IMR-90 (cell line): ENCODE measurements at regions not wholly inside any gene's neighbourhood (a gene's known extent, or its start where the extent isn't known, plus 50 kb on each side); places are given as distances from the start of the nearest gene placed in this dataset.

Experiments used
- ATAC-seq: fragments of 200-7000 bp; cut with Tn5 transposase; 2 replicates; pipeline ENCODE4 v1.9.1; 2020; ENCODE audit warnings: low read depth, mild to moderate bottlenecking, moderate library complexity
- BruUV-seq: library from RNA; stranded (reverse); fragments of 400-500 nt; replicated peaks from 2 replicates; lab custom pipeline; 2021; lab: Mats Ljungman, UMichigan
- CTCF ChIA-PET: fragments of 300-600 bp; formaldehyde crosslinking; extraction: SDS; loops from one replicate; lab custom pipeline; 2021; ENCODE audit warnings: antibody characterized with exemption; lab: Yijun Ruan, JAX
- POLR2A ChIA-PET: fragments of 300-600 bp; sonication (Branson Sonifier 250); formaldehyde crosslinking; loops from one replicate; lab custom pipeline; 2022; ENCODE audit warnings: antibody characterized with exemption; ENCODE audit not compliant: unreplicated experiment; lab: Charles Lee
- DNase-seq: peaks from one replicate; pipeline ENCODE4 v3.0.0; 2013
- H2AFZ ChIP-seq: replicated peaks from 2 replicates; pipeline ENCODE3; 2013; ENCODE audit warnings: low read length, mild to moderate bottlenecking; ENCODE audit not compliant: poor library complexity
- H2AK5ac ChIP-seq: 2 replicates; pipeline ENCODE4 v1.6.1; 2013; ENCODE audit warnings: low read depth, low read length, inconsistent platforms
- H2AK9ac ChIP-seq: replicated peaks from 2 replicates; pipeline ENCODE3; 2013; ENCODE audit warnings: mild to moderate bottlenecking, low read depth, low read length, moderate library complexity; ENCODE audit not compliant: poor library complexity
- H2BK120ac ChIP-seq: 2 replicates; pipeline ENCODE4 v1.6.1; 2013; ENCODE audit warnings: low read depth, low read length, inconsistent platforms
- H2BK15ac ChIP-seq: 3 replicates; pipeline ENCODE4 v1.6.1; 2013; ENCODE audit warnings: low read depth, low read length, inconsistent platforms
- H2BK20ac ChIP-seq: 2 replicates; pipeline ENCODE4 v1.6.1; 2013; ENCODE audit warnings: low read depth, mild to moderate bottlenecking, inconsistent platforms, low read length, moderate library complexity
- H2BK5ac ChIP-seq: 2 replicates; pipeline ENCODE4 v1.6.1; 2013; ENCODE audit warnings: mild to moderate bottlenecking, low read depth, low read length, inconsistent platforms; ENCODE audit not compliant: poor library complexity, severe bottlenecking
- H3K14ac ChIP-seq: replicated peaks from 2 replicates; pipeline ENCODE4 v1.6.1; 2013; ENCODE audit warnings: low read depth, low read length, inconsistent platforms
- H3K18ac ChIP-seq: 2 replicates; pipeline ENCODE4 v1.6.1; 2013; ENCODE audit warnings: low read depth, low read length, control low read depth
- H3K23ac ChIP-seq: 2 replicates; pipeline ENCODE4 v1.6.1; 2013; ENCODE audit warnings: low read depth, low read length, inconsistent platforms
- H3K27ac ChIP-seq: 2 replicates; pipeline ENCODE4 v1.5.1; 2013; ENCODE audit warnings: mild to moderate bottlenecking, control low read depth, low read length; ENCODE audit not compliant: insufficient read depth
- H3K27me3 ChIP-seq: 2 replicates; pipeline ENCODE4 v1.6.1; 2013; ENCODE audit warnings: low read length; ENCODE audit not compliant: control insufficient read depth, insufficient read depth
- H3K36me3 ChIP-seq: 2 replicates; pipeline ENCODE4 v1.6.1; 2013; ENCODE audit warnings: low read length, mixed read lengths; ENCODE audit not compliant: control insufficient read depth, insufficient read depth
- H3K4ac ChIP-seq: 2 replicates; pipeline ENCODE4 v1.6.1; 2013; ENCODE audit warnings: low read depth, low read length, inconsistent platforms
- H3K4me1 ChIP-seq: 2 replicates; pipeline ENCODE4 v1.6.1; 2013; ENCODE audit warnings: low read length, mixed read lengths; ENCODE audit not compliant: control insufficient read depth, insufficient read depth
- H3K4me2 ChIP-seq: 2 replicates; pipeline ENCODE4 v1.6.1; 2013; ENCODE audit warnings: low read depth, mild to moderate bottlenecking, control low read depth, low read length, moderate library complexity
- H3K4me3 ChIP-seq: 2 replicates; pipeline ENCODE4 v1.5.1; 2013; ENCODE audit warnings: low read depth, mild to moderate bottlenecking, control low read depth, low read length, moderate library complexity; ENCODE audit not compliant: insufficient read depth
- H3K56ac ChIP-seq: 2 replicates; pipeline ENCODE4 v1.6.1; 2013; ENCODE audit warnings: low read length, inconsistent platforms; ENCODE audit not compliant: insufficient read depth; ENCODE audit errors: extremely low read depth
- H3K79me1 ChIP-seq, 2 experiments: 2 replicates each; pipeline ENCODE4 v1.6.1; 2013; ENCODE audit warnings: low read length in 2 of 2, inconsistent platforms in 1 of 2, low read depth in 1 of 2
- H3K9ac ChIP-seq: 2 replicates; pipeline ENCODE4 v1.6.1; 2013; ENCODE audit warnings: low read depth, low read length, control low read depth
- H3K9me1 ChIP-seq: 2 replicates; pipeline ENCODE4 v1.6.1; 2013; ENCODE audit warnings: low read length, inconsistent platforms; ENCODE audit not compliant: insufficient read depth
- H3K9me3 ChIP-seq: 2 replicates; pipeline ENCODE4 v1.6.1; 2013; ENCODE audit warnings: low read length; ENCODE audit not compliant: control insufficient read depth, insufficient read depth
- H4K20me1 ChIP-seq: 2 replicates; pipeline ENCODE4 v1.6.1; 2013; ENCODE audit warnings: low read length, inconsistent platforms; ENCODE audit not compliant: insufficient read depth
- H4K5ac ChIP-seq: 2 replicates; pipeline ENCODE4 v1.6.1; 2013; ENCODE audit warnings: mild to moderate bottlenecking, low read depth, low read length, control low read depth
- H4K8ac ChIP-seq, 2 experiments: 2 replicates each; pipeline ENCODE4 v1.6.1; 2013; ENCODE audit warnings: low read depth in 2 of 2, low read length in 2 of 2, control low read depth in 1 of 2, inconsistent platforms in 1 of 2
- H4K91ac ChIP-seq: 2 replicates; pipeline ENCODE4 v1.6.1; 2013; ENCODE audit warnings: low read depth, low read length, inconsistent platforms; ENCODE audit not compliant: insufficient read depth
- BHLHE40 ChIP-seq: fragments of 150-350 bp; IDR thresholded peaks from 2 replicates; pipeline ENCODE4 v1.6.1; 2016; ENCODE audit warnings: mild to moderate bottlenecking, low read depth, low read length
- CHD1 ChIP-seq: IDR thresholded peaks from 2 replicates; pipeline ENCODE4 v1.6.1; 2012; ENCODE audit warnings: low read depth, low read length, improper control_type of control experiment
- MAFK ChIP-seq: IDR thresholded peaks from 2 replicates; pipeline ENCODE4 v1.6.1; 2012; ENCODE audit warnings: low read depth, low read length, improper control_type of control experiment
- MXI1 ChIP-seq: IDR thresholded peaks from 2 replicates; pipeline ENCODE4 v1.6.1; 2012; ENCODE audit warnings: low read depth, mild to moderate bottlenecking, low read length, moderate library complexity, borderline replicate concordance
- NFE2L2 ChIP-seq: fragments of 150-350 bp; IDR thresholded peaks from 2 replicates; pipeline ENCODE4 v1.6.1; 2016; ENCODE audit warnings: low read depth, mild to moderate bottlenecking, low read length
- RAD21 ChIP-seq: IDR thresholded peaks from 2 replicates; pipeline ENCODE4 v1.6.1; 2012; ENCODE audit warnings: low read length, improper control_type of control experiment
- RCOR1 ChIP-seq: IDR thresholded peaks from 2 replicates; pipeline ENCODE4 v1.6.1; 2012; ENCODE audit warnings: mild to moderate bottlenecking, low read length, improper control_type of control experiment; ENCODE audit not compliant: insufficient replicate concordance
- RFX5 ChIP-seq: IDR thresholded peaks from 2 replicates; pipeline ENCODE4 v1.8.0; 2012; ENCODE audit warnings: low read depth, mild to moderate bottlenecking, low read length, moderate library complexity
- SMC3 ChIP-seq: fragments of 150-350 bp; IDR thresholded peaks from 2 replicates; pipeline ENCODE4 v1.6.1; 2016; ENCODE audit warnings: low read depth, mild to moderate bottlenecking, antibody characterized with exemption, low read length, moderate library complexity
- WGBS, 2 experiments: methylation state at CpG; one replicate each; pipeline versions ENCODE4 v1.1.5 to v1.1.7; 2013; ENCODE audit warnings: missing lambda C conversion rate in 2 of 2; ENCODE audit not compliant: insufficient read length in 1 of 2; ENCODE audit errors: extremely low coverage in 2 of 2; 5-methylcytosine and 5-hydroxymethylcytosine counted together
- dilution Hi-C: fragments of 300-500 bp; cut with HindIII; formaldehyde crosslinking; loops from one replicate; pipeline ENCODE4 v1.14.3; 2018; ENCODE audit warnings: low sequenced_read_pairs; ENCODE audit not compliant: unreplicated experiment
- in situ Hi-C: fragments of 300-500 bp; cut with MboI; formaldehyde crosslinking; loops from 3 replicates; pipeline ENCODE4 v1.14.3; 2019; ENCODE audit warnings: low sequenced_read_pairs, inconsistent platforms, mixed read lengths
- intact Hi-C: fragments of 100-400 bp; cut with micrococcal nuclease; formaldehyde crosslinking; loops from 2 replicates; pipeline ENCODE4 v1.10.0; 2022
- TF ChIP-seq, protein P1 (sequence below): conservative IDR thresholded peaks from 2 replicates; pipeline ENCODE4 v1.5.1; 2012; ENCODE audit warnings: mild to moderate bottlenecking, low read depth, low read length, improper control_type of control experiment
- TF ChIP-seq, protein P2 (sequence below): fragments of 150-350 bp; IDR thresholded peaks from 2 replicates; pipeline ENCODE4 v1.6.1; 2017; ENCODE audit warnings: mild to moderate bottlenecking, antibody characterized with exemption, low read length, low read depth
- TF ChIP-seq, protein P3 (sequence below): fragments of 150-350 bp; IDR thresholded peaks from 2 replicates; pipeline ENCODE4 v1.6.1; 2016; ENCODE audit warnings: low read depth, mild to moderate bottlenecking, low read length, moderate library complexity, borderline replicate concordance

DNA sequence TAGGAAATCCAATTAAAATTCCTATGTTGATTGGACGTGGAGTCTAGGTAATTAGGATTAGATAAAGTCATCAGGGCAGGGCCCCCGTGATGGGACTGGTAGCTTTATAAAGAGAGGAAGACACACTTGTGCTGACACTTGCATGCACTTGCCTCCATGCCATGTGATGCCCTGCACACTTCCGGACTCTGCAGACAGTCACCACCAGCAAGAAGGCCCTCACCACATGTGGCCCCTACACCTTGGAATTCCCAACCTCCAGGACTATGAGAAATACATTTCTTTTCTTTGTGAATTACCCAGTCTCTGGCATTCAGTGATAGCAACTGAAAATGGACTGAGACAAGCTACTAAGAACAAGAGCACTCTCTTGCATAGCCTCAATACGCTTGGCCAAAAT lies 90.6 kb downstream of the CRYGS start:
- no peak overlapping the region for H4K5ac ChIP-seq
- H3K18ac ChIP-seq = no peak overlapping the region
- ATAC-seq (no peak), DNase-seq (no peak)
- H3K4me3 ChIP-seq = no peak overlapping the region
- no peaks in the 10 kb centered on the region for H3K9me1 ChIP-seq
- H3K14ac ChIP-seq = no peak overlapping the region
- no peak overlapping the region for H2AFZ ChIP-seq
- no peak overlapping the region for H3K4ac ChIP-seq
- 100% methylated on average over 1 of the region's 4 CpGs; no CpG with 5 or more reads in 1 of the 2 experiments for WGBS, 2 experiments
- ChIA-PET CTCF (no interaction called here), POLR2A (no interaction called here)
- BruUV-seq = no TSS peak
- H4K91ac ChIP-seq = no peak overlapping the region
- H3K23ac ChIP-seq = no peak overlapping the region
- no peak overlapping the region for H2BK20ac ChIP-seq
- no peak overlapping the region for H3K27ac ChIP-seq
- H2AK5ac ChIP-seq = no peak overlapping the region
- no peak overlapping the region for H4K8ac ChIP-seq
- no peaks in the 10 kb centered on the region for H3K9me3 ChIP-seq
- H3K9ac ChIP-seq = no peak overlapping the region
- H2BK5ac ChIP-seq = no peak overlapping the region
- no peaks in the 10 kb centered on the region for H3K36me3 ChIP-seq
- H3K4me1 ChIP-seq = peaks cover 3% of the 10 kb centered on the region; the same call in 1 of the 2 replicates
- dilution Hi-C loops = no loop called here
- H2BK15ac ChIP-seq = no peak overlapping the region
- intact Hi-C loops = no loop called here
- H3K56ac ChIP-seq = no peak overlapping the region
- H2BK120ac ChIP-seq = no peak overlapping the region
- H2AK9ac ChIP-seq = no peak overlapping the region
- H3K79me1 ChIP-seq = no peaks in the 10 kb centered on the region
- no peak for TF ChIP-seq CHD1
- TF ChIP-seq RCOR1 = no peak
- no peak for TF ChIP-seq MXI1
- TF ChIP-seq, protein P1, sequence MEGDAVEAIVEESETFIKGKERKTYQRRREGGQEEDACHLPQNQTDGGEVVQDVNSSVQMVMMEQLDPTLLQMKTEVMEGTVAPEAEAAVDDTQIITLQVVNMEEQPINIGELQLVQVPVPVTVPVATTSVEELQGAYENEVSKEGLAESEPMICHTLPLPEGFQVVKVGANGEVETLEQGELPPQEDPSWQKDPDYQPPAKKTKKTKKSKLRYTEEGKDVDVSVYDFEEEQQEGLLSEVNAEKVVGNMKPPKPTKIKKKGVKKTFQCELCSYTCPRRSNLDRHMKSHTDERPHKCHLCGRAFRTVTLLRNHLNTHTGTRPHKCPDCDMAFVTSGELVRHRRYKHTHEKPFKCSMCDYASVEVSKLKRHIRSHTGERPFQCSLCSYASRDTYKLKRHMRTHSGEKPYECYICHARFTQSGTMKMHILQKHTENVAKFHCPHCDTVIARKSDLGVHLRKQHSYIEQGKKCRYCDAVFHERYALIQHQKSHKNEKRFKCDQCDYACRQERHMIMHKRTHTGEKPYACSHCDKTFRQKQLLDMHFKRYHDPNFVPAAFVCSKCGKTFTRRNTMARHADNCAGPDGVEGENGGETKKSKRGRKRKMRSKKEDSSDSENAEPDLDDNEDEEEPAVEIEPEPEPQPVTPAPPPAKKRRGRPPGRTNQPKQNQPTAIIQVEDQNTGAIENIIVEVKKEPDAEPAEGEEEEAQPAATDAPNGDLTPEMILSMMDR = no peak
- TF ChIP-seq, protein P2, sequence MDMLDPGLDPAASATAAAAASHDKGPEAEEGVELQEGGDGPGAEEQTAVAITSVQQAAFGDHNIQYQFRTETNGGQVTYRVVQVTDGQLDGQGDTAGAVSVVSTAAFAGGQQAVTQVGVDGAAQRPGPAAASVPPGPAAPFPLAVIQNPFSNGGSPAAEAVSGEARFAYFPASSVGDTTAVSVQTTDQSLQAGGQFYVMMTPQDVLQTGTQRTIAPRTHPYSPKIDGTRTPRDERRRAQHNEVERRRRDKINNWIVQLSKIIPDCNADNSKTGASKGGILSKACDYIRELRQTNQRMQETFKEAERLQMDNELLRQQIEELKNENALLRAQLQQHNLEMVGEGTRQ = no peak
- TF ChIP-seq, protein P3, sequence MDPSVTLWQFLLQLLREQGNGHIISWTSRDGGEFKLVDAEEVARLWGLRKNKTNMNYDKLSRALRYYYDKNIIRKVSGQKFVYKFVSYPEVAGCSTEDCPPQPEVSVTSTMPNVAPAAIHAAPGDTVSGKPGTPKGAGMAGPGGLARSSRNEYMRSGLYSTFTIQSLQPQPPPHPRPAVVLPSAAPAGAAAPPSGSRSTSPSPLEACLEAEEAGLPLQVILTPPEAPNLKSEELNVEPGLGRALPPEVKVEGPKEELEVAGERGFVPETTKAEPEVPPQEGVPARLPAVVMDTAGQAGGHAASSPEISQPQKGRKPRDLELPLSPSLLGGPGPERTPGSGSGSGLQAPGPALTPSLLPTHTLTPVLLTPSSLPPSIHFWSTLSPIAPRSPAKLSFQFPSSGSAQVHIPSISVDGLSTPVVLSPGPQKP = no peak
- TF ChIP-seq BHLHE40 = no peak
- TF ChIP-seq SMC3 = no peak
- no peak for TF ChIP-seq RFX5
- TF ChIP-seq MAFK = no peak
- no peak for TF ChIP-seq RAD21
- TF ChIP-seq NFE2L2 = no peak
- in situ Hi-C loops = no loop called here
- H3K4me2 ChIP-seq = no peak overlapping the region
- peaks cover 12% of the 10 kb centered on the region for H3K27me3 ChIP-seq
- H4K20me1 ChIP-seq = no peaks in the 10 kb centered on the region
